Common myeloid progenitor, CD34-positive (primary cell): ENCODE measurements at regions not wholly inside any gene's neighbourhood (a gene's known extent, or its start where the extent isn't known, plus 50 kb on each side); places are given as distances from the start of the nearest gene placed in this dataset.

Source experiments
- CTCF ChIA-PET: fragments of 350-600 bp; sonication (Branson Sonifier 250); formaldehyde crosslinking; loops from one replicate; lab custom pipeline; 2021; ENCODE audit warnings: antibody characterized with exemption; lab: Charles Lee
- POLR2A ChIA-PET: fragments of 350-600 bp; sonication (Branson Sonifier 250); formaldehyde crosslinking; loops from one replicate; lab custom pipeline; 2021; ENCODE audit warnings: antibody characterized with exemption; lab: Charles Lee
- DNase-seq, 3 donors: peaks; one replicate each; pipeline versions ENCODE4 v3.0.0 to v3.0.0-alpha.2; 2013
- H3K27ac ChIP-seq, 2 experiments: 1 replicate in 1 of 2; 2 replicates in 1 of 2; pipeline ENCODE4 v1.7.0; 2013; ENCODE audit warnings: inconsistent platforms in 2 of 2, low read length in 2 of 2, mild to moderate bottlenecking in 2 of 2, low read depth in 1 of 2, moderate library complexity in 1 of 2; ENCODE audit not compliant: severe bottlenecking in 2 of 2, insufficient read depth in 1 of 2, poor library complexity in 1 of 2
- H3K27me3 ChIP-seq, 5 experiments: replicated peaks in 2 of 5; 1 replicate in 3 of 5; 2 replicates in 2 of 5; pipeline versions ENCODE4 v1.6.1 to v1.7.0; 2013; ENCODE audit warnings: low read length in 4 of 5, mild to moderate bottlenecking in 2 of 5, moderate library complexity in 2 of 5, inconsistent platforms in 1 of 5; ENCODE audit not compliant: insufficient read depth in 5 of 5, control insufficient read depth in 4 of 5
- H3K36me3 ChIP-seq, 4 experiments: 1 replicate in 2 of 4; 2 replicates in 2 of 4; pipeline versions ENCODE4 v1.6.1 to v1.7.0; 2013; ENCODE audit warnings: low read length in 3 of 4, control low read depth in 1 of 4, mild to moderate bottlenecking in 1 of 4; ENCODE audit not compliant: control insufficient read depth in 4 of 4, insufficient read depth in 4 of 4
- H3K4me1 ChIP-seq, 4 experiments: 1 replicate in 3 of 4; 2 replicates in 1 of 4; pipeline versions ENCODE4 v1.6.1 to v1.7.1; 2013; ENCODE audit warnings: low read length in 3 of 4, mild to moderate bottlenecking in 3 of 4, control low read depth in 1 of 4, inconsistent platforms in 1 of 4, moderate library complexity in 1 of 4; ENCODE audit not compliant: control insufficient read depth in 4 of 4, insufficient read depth in 4 of 4; ENCODE audit errors: control extremely low read depth in 1 of 4
- H3K4me3 ChIP-seq, 7 experiments: 1 replicate in 4 of 7; 2 replicates in 3 of 7; pipeline versions ENCODE4 v1.5.1 to v1.7.0; 2013; ENCODE audit warnings: mild to moderate bottlenecking in 7 of 7, low read length in 6 of 7, moderate library complexity in 6 of 7, inconsistent platforms in 2 of 7, low read depth in 2 of 7, control low read depth in 1 of 7; ENCODE audit not compliant: insufficient read depth in 4 of 7, control insufficient read depth in 1 of 7; ENCODE audit errors: extremely low read depth in 1 of 7
- H3K9me3 ChIP-seq, 5 experiments: 1 replicate in 4 of 5; 2 replicates in 1 of 5; pipeline versions ENCODE4 v1.6.1 to v1.7.1; 2013; ENCODE audit warnings: low read length in 4 of 5, mild to moderate bottlenecking in 2 of 5, inconsistent platforms in 1 of 5, low read depth in 1 of 5, moderate library complexity in 1 of 5; ENCODE audit not compliant: control insufficient read depth in 4 of 5, insufficient read depth in 2 of 5; ENCODE audit errors: control extremely low read depth in 1 of 5
- WGBS: methylation state at CpG from one replicate; pipeline ENCODE4 v1.1.5; 2013; ENCODE audit not compliant: insufficient coverage; 5-methylcytosine and 5-hydroxymethylcytosine counted together

DNA sequence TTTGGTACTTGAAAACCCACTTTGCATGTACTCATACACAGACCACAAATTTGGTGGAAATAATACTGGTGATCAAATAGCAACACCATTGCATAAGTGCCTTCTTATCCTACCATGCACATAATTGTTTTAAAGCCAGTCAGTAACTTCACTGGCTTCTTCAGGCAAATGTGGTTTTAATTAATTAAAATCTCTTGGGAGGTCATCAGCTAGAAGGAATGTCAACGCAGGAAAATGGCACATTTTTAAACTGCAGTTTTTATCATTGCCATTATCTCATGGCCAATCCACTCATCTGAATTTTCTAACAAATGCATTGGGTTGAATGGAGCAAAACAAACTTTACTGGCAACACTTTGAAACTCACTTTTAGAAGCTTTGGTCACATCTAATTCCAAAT is 105.7 kb upstream of the ZPLD1 start:
- H3K27ac ChIP-seq: no peak overlapping the region
- no peaks in the 10 kb centered on the region for H3K27me3 ChIP-seq
- no peaks in the 10 kb centered on the region for H3K4me1 ChIP-seq
- ChIA-PET POLR2A (no interaction called here), CTCF (no interaction called here)
- H3K4me3 ChIP-seq: no peak overlapping the region
- DNase-seq: no peak
- no peaks in the 10 kb centered on the region for H3K9me3 ChIP-seq
- WGBS: 100% methylated on average over 1 of the region's 1 CpG
- no peaks in the 10 kb centered on the region for H3K36me3 ChIP-seq

GRCh38 chr3:102329561-102329960 is 105.3 kb upstream of the ZPLD1 start:
- Histone ChIP-seq H3K4me3 (no peak overlapping the region), H3K4me1 (no peaks in the 10 kb centered on the region), H3K27ac (no peak overlapping the region), H3K9me3 (no peaks in the 10 kb centered on the region), H3K36me3 (no peaks in the 10 kb centered on the region), H3K27me3 (no peaks in the 10 kb centered on the region)
- POLR2A ChIA-PET: no interaction called here
- DNase-seq: no peak
- CTCF ChIA-PET: no interaction called here
- no CpG with 5 or more reads among the region's 1 CpG for WGBS

DNA sequence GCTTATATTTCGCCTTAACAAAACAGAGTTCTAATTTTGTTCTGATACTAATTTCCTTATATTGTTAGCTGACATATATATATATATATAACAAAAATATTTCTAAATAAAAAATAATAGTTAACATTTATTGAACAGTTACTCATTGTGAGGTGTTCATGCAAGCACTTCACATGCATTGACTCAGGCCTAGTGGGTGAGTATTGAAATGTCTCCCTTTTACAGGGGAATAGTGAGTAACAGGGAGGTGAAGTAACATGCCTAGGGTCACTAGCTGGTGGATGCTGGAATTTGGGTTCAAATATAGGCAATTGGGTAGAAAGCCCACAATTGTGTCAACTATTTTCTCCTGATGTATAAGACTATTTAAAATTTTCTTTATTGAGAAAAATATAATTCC is 102.6 kb upstream of the ZPLD1 start:
- no CpG with 5 or more reads among the region's 1 CpG for WGBS
- no peaks in the 10 kb centered on the region for H3K36me3 ChIP-seq
- no peaks in the 10 kb centered on the region for H3K4me1 ChIP-seq
- no peaks in the 10 kb centered on the region for H3K9me3 ChIP-seq
- ChIA-PET CTCF (no interaction called here), POLR2A (no interaction called here)
- no peak overlapping the region for H3K4me3 ChIP-seq
- no peaks in the 10 kb centered on the region for H3K27me3 ChIP-seq
- H3K27ac ChIP-seq: no peak overlapping the region
- DNase-seq: no peak

- Histone ChIP-seq H3K27ac (no peak overlapping the region), H3K4me3 (no peak overlapping the region), H3K27me3 (no peaks in the 10 kb centered on the region), H3K9me3 (no peaks in the 10 kb centered on the region), H3K36me3 (no peaks in the 10 kb centered on the region), H3K4me1 (no peaks in the 10 kb centered on the region)
- no peak for DNase-seq
- POLR2A ChIA-PET: no interaction called here
- CTCF ChIA-PET: no interaction called here
Observed at GRCh38 chr3:102332934-102333333, 101.9 kb upstream of the ZPLD1 start.

DNA sequence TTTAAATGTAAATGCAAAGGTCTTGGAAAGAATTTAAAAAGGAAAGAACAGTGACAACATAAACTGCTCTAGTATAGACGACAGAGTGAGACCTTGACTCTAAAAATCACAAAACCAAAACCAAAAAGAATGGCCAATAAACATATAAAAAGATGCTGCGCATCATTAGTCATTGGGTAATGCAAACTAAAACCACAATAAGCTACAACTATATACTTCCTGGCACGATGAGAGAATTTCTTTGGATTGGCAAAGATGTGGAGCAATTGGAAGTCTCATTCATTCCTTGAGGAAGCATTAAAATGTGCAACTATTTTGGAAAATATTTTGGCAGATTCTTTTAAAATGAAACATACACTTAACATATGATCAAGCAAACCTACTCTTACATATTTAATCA is 98.7 kb upstream of the ZPLD1 start:
- Histone ChIP-seq H3K9me3 (no peaks in the 10 kb centered on the region), H3K36me3 (no peaks in the 10 kb centered on the region), H3K4me1 (no peaks in the 10 kb centered on the region), H3K4me3 (no peak overlapping the region), H3K27me3 (no peaks in the 10 kb centered on the region), H3K27ac (no peak overlapping the region)
- no peak for DNase-seq
- no CpG with 5 or more reads among the region's 3 CpGs for WGBS
- POLR2A ChIA-PET: no interaction called here
- CTCF ChIA-PET: no interaction called here

GRCh38 chr3:102339671-102340070 is 95.1 kb upstream of the ZPLD1 start:
- ChIA-PET CTCF (no interaction called here), POLR2A (no interaction called here)
- no peaks in the 10 kb centered on the region for H3K36me3 ChIP-seq
- no peak overlapping the region for H3K27ac ChIP-seq
- peaks cover 0 to 2% (median 0%) of the 10 kb centered on the region in 5 experiments for H3K27me3 ChIP-seq
- DNase-seq: no peak
- no peaks in the 10 kb centered on the region for H3K9me3 ChIP-seq
- 94% methylated on average over 2 of the region's 2 CpGs for WGBS
- H3K4me1 ChIP-seq: no peaks in the 10 kb centered on the region
- H3K4me3 ChIP-seq: no peak overlapping the region

DNA sequence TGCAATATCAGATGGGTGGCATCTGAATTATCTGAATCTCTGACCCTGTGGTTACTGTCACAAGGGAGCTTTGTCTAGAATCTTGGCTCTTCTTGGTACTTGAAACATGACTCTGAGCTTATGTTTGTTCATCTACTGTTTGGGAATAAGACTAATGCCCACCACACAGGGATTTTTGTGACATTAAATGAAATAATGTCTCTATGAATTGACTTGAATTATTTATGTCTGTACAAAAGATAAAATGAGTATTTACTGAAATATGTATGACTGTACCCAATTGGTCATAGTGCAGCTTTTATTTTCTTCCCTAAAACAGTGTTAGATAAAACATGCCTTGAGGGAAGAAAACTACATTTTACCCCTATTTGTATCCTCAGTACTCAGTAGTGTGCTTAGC is 87.9 kb upstream of the ZPLD1 start:
- Histone ChIP-seq H3K36me3 (no peaks in the 10 kb centered on the region), H3K4me3 (no peak overlapping the region), H3K4me1 (no peaks in the 10 kb centered on the region), H3K9me3 (no peaks in the 10 kb centered on the region), H3K27ac (no peak overlapping the region), H3K27me3 (peaks cover 0 to 2% (median 0%) of the 10 kb centered on the region in 5 experiments)
- no peak for DNase-seq
- CTCF ChIA-PET: no interaction called here
- POLR2A ChIA-PET: no interaction called here
